ENCODE measurements at regions not wholly inside any gene's neighbourhood (a gene's known extent, or its start where the extent isn't known, plus 50 kb on each side); places are given as distances from the start of the nearest gene placed in this dataset.

DNA sequence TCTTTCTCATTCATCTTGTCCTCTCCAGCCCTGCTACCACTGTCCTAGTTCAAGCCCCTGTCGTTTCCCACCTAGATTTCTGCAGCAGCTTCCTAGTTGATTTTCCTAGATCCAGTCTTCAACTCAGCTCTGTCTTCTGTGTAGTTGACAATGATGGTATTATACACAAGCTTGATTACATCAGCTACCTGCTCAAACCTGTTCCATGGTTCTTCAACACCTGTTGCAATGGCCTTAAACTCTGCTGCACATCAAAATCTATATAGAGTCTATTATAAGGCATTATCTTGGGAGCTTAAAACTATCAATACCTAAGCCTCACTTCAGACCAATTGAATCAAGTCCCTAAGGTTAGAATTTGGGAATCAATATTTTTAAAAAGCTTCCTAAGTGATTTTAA, 71.7 kb upstream of the PELI2 start:
- H2AFZ ChIP-seq (ENCODE audit: low read depth, low read length): no peak overlapping the region
- ChIA-PET POLR2A (no interaction called here), CTCF (no interaction called here)
- dilution Hi-C loops (cut with MboI; ENCODE audit: extremely low pct_ligation_motif_present, low sequenced_read_pairs): no loop called here
- TF ChIP-seq, protein P1, sequence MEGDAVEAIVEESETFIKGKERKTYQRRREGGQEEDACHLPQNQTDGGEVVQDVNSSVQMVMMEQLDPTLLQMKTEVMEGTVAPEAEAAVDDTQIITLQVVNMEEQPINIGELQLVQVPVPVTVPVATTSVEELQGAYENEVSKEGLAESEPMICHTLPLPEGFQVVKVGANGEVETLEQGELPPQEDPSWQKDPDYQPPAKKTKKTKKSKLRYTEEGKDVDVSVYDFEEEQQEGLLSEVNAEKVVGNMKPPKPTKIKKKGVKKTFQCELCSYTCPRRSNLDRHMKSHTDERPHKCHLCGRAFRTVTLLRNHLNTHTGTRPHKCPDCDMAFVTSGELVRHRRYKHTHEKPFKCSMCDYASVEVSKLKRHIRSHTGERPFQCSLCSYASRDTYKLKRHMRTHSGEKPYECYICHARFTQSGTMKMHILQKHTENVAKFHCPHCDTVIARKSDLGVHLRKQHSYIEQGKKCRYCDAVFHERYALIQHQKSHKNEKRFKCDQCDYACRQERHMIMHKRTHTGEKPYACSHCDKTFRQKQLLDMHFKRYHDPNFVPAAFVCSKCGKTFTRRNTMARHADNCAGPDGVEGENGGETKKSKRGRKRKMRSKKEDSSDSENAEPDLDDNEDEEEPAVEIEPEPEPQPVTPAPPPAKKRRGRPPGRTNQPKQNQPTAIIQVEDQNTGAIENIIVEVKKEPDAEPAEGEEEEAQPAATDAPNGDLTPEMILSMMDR (IDR thresholded peaks at IDR 0.05; ENCODE audit: extremely low read depth in 1 of 2, insufficient read depth in 1 of 2, low read depth in 1 of 2, low read length in 2 of 2): no peak
- TF ChIP-seq FOS (IDR thresholded peaks at IDR 0.05; ENCODE audit: borderline replicate concordance, insufficient read depth, low read length) (no peak), POLR2AphosphoS5 (IDR thresholded peaks at IDR 0.05; ENCODE audit: insufficient read depth, low read depth, low read length) (no peak), MYC (IDR thresholded peaks at IDR 0.05; ENCODE audit: low read depth, low read length) (no peak), EZH2 (IDR thresholded peaks at IDR 0.05; ENCODE audit: borderline replicate concordance, low read depth, low read length, severe bottlenecking) (no peak), GATA2 (IDR thresholded peaks at IDR 0.05; ENCODE audit: insufficient read depth, insufficient read length, low read depth, low read length) (no peak), JUN (IDR thresholded peaks at IDR 0.05; ENCODE audit: borderline replicate concordance, insufficient read depth, insufficient read length, low read depth) (no peak), POLR2A (IDR thresholded peaks at IDR 0.05; ENCODE audit: low read depth, low read length) (no peak)
- TF ChIP-seq, protein P2, sequence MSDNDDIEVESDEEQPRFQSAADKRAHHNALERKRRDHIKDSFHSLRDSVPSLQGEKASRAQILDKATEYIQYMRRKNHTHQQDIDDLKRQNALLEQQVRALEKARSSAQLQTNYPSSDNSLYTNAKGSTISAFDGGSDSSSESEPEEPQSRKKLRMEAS (IDR thresholded peaks at IDR 0.05; ENCODE audit: insufficient read depth, insufficient read length): no peak
- no peak overlapping the region for H3K9ac ChIP-seq (replicated peaks; ENCODE audit: extremely low read depth, insufficient read depth, low read length)
- H3K4me1 ChIP-seq (ENCODE audit: control insufficient read depth, extremely low read depth, insufficient read depth, low read length): no peaks in the 10 kb centered on the region
- intact Hi-C loops (cut with micrococcal nuclease): no loop called here
- no peaks in the 10 kb centered on the region for H3K9me1 ChIP-seq (replicated peaks; ENCODE audit: control insufficient read depth, extremely low read depth, insufficient read depth, low read length)
- no TSS peak for BruUV-seq (replicated peaks)
- DNase-seq (ENCODE audit: low read depth, low spot score) (no peak), FAIRE-seq (no peak)
- no peaks in the 10 kb centered on the region for H4K20me1 ChIP-seq (replicated peaks; ENCODE audit: control insufficient read depth, extremely low read depth, insufficient read depth, low read length)
- H3K4me3 ChIP-seq (replicated peaks in 1 of 3; ENCODE audit: insufficient read depth in 1 of 3, low read depth in 1 of 3, low read length in 3 of 3): no peak overlapping the region
- no peaks in the 10 kb centered on the region for H3K79me2 ChIP-seq (ENCODE audit: control insufficient read depth, insufficient read depth, low read length)
- no peak overlapping the region for H3K27ac ChIP-seq (ENCODE audit: insufficient read depth, low read depth, low read length)
- no peak overlapping the region for H3K4me2 ChIP-seq (ENCODE audit: insufficient read depth, low read length)
- peaks cover 0 to 9% of the 10 kb centered on the region in 2 experiments for H3K27me3 ChIP-seq (ENCODE audit: control insufficient read depth in 2 of 2, insufficient read depth in 2 of 2, low read length in 2 of 2)
- no peaks in the 10 kb centered on the region for H3K9me3 ChIP-seq (replicated peaks; ENCODE audit: control insufficient read depth, insufficient read depth, low read length)
- H3K36me3 ChIP-seq (ENCODE audit: control insufficient read depth in 2 of 2, extremely low read depth in 1 of 2, insufficient read depth in 2 of 2, low read length in 2 of 2): no peaks in the 10 kb centered on the region
